H1 (cell line): ENCODE measurements at regions not wholly inside any gene's neighbourhood (a gene's known extent, or its start where the extent isn't known, plus 50 kb on each side); places are given as distances from the start of the nearest gene placed in this dataset.

Experiments
- CTCF ChIA-PET: fragments of 300-600 bp; sonication (Branson Sonifier 250); formaldehyde crosslinking; loops from one replicate; lab custom pipeline; 2021; ENCODE audit not compliant: partially characterized antibody; lab: Charles Lee
- POLR2A ChIA-PET: fragments of 300-600 bp; sonication (Branson Sonifier 250); formaldehyde crosslinking; loops from one replicate; lab custom pipeline; 2021; ENCODE audit warnings: inconsistent platforms; ENCODE audit not compliant: partially characterized antibody; lab: Charles Lee
- DNase-seq, 2 experiments: peaks; one replicate each; pipeline versions ENCODE4 v3.0.0 to v3.0.0-alpha.2; 2010 to 2022; ENCODE audit warnings: low spot score in 2 of 2, low read depth in 1 of 2, mixed read lengths in 1 of 2
- FAIRE-seq: peaks from 2 replicates; lab custom pipeline; 2011; peaks lifted over from hg19 to GRCh38; lab: Jason Lieb, UNC
- H2AFZ ChIP-seq: 2 replicates; pipeline ENCODE4 v1.8.1; 2012; ENCODE audit warnings: low read length, inconsistent platforms
- H2AK5ac ChIP-seq: 2 replicates; pipeline ENCODE4 v1.6.1; 2013; ENCODE audit warnings: low read depth, low read length
- H2BK120ac ChIP-seq: replicated peaks from 2 replicates; pipeline ENCODE3; 2013; ENCODE audit warnings: low read depth, low read length, inconsistent platforms
- H2BK12ac ChIP-seq: 2 replicates; pipeline ENCODE4 v1.6.1; 2013; ENCODE audit warnings: low read depth, low read length
- H2BK15ac ChIP-seq: 2 replicates; pipeline ENCODE4 v1.6.1; 2013; ENCODE audit warnings: low read length
- H2BK20ac ChIP-seq: 2 replicates; pipeline ENCODE4 v1.6.1; 2013; ENCODE audit warnings: low read length
- H2BK5ac ChIP-seq: 2 replicates; pipeline ENCODE4 v1.6.1; 2013; ENCODE audit warnings: low read depth, low read length
- H3K14ac ChIP-seq: 2 replicates; pipeline ENCODE4 v1.6.1; 2013; ENCODE audit warnings: inconsistent platforms; ENCODE audit not compliant: insufficient read length
- H3K18ac ChIP-seq: 2 replicates; pipeline ENCODE4 v1.6.1; 2013; ENCODE audit warnings: low read length; ENCODE audit errors: extremely low read depth
- H3K23ac ChIP-seq: 2 replicates; pipeline ENCODE4 v1.6.1; 2013; ENCODE audit warnings: inconsistent platforms; ENCODE audit not compliant: insufficient read length
- H3K23me2 ChIP-seq: 2 replicates; pipeline ENCODE4 v1.6.1; 2013; ENCODE audit warnings: low read depth, low read length
- H3K27ac ChIP-seq: 2 replicates; pipeline ENCODE4 v1.6.1; 2011; ENCODE audit warnings: low read depth, low read length, inconsistent platforms
- H3K27me3 ChIP-seq, 4 experiments: replicated peaks in 1 of 4; 1 replicate in 1 of 4; 2 replicates in 3 of 4; pipeline versions ENCODE4 v1.6.1 to v1.8.1; 2011 to 2013; ENCODE audit warnings: low read length in 3 of 4, mild to moderate bottlenecking in 3 of 4, inconsistent platforms in 2 of 4, mixed read lengths in 2 of 4, moderate library complexity in 1 of 4; ENCODE audit not compliant: control insufficient read depth in 3 of 4, insufficient read depth in 3 of 4; ENCODE audit errors: extremely low read depth in 1 of 4
- H3K36me3 ChIP-seq, 4 experiments: 2 replicates each; pipeline versions ENCODE4 v1.6.1 to v1.8.1; 2011 to 2013; ENCODE audit warnings: mild to moderate bottlenecking in 4 of 4, low read length in 3 of 4, moderate library complexity in 2 of 4, control low read depth in 1 of 4, inconsistent platforms in 1 of 4; ENCODE audit not compliant: insufficient read depth in 4 of 4, control insufficient read depth in 2 of 4
- H3K4ac ChIP-seq: replicated peaks from 2 replicates; pipeline ENCODE3; 2013; ENCODE audit warnings: low read length, low read depth, mixed read lengths, inconsistent platforms; ENCODE audit not compliant: insufficient read length
- H3K4me1 ChIP-seq, 4 experiments: replicated peaks in 1 of 4; 1 replicate in 1 of 4; 2 replicates in 3 of 4; pipeline versions ENCODE4 v1.6.1 to v1.8.1; 2011 to 2013; ENCODE audit warnings: low read length in 3 of 4, inconsistent platforms in 2 of 4, mixed read lengths in 1 of 4; ENCODE audit not compliant: insufficient read depth in 4 of 4, control insufficient read depth in 3 of 4
- H3K4me2 ChIP-seq, 2 experiments: 2 replicates each; pipeline versions ENCODE4 v1.6.1 to v1.8.1; 2011 to 2013; ENCODE audit warnings: low read depth in 2 of 2, low read length in 2 of 2, control low read depth in 1 of 2, inconsistent platforms in 1 of 2, mild to moderate bottlenecking in 1 of 2; ENCODE audit not compliant: insufficient read depth in 1 of 2
- H3K4me3 ChIP-seq, 4 experiments: fragments of 200-600, 300-600 bp in 1 of 4; sonication (generic), shearing (Covaris generic), sonication (Bioruptor Twin) in 1 of 4; 2 replicates each; pipeline versions ENCODE4 v1.5.1 to v1.8.1; 2011 to 2016; ENCODE audit warnings: low read length in 4 of 4, low read depth in 3 of 4, control low read depth in 2 of 4, inconsistent platforms in 2 of 4, mild to moderate bottlenecking in 2 of 4, mixed read lengths in 1 of 4, moderate library complexity in 1 of 4; ENCODE audit not compliant: insufficient read depth in 2 of 4; ENCODE audit errors: extremely low read depth in 1 of 4
- H3K56ac ChIP-seq: replicated peaks from 2 replicates; pipeline ENCODE3; 2013; ENCODE audit warnings: low read depth, mild to moderate bottlenecking, mixed read lengths, low read length, inconsistent platforms; ENCODE audit not compliant: insufficient read length
- H3K79me1 ChIP-seq: 2 replicates; pipeline ENCODE4 v1.6.1; 2013; ENCODE audit warnings: low read depth, low read length, control low read depth
- H3K79me2 ChIP-seq, 2 experiments: 2 replicates each; pipeline versions ENCODE4 v1.6.1 to v1.8.1; 2012 to 2013; ENCODE audit warnings: low read length in 2 of 2, mild to moderate bottlenecking in 2 of 2, inconsistent platforms in 1 of 2; ENCODE audit not compliant: insufficient read depth in 2 of 2, control insufficient read depth in 1 of 2
- H3K9ac ChIP-seq, 4 experiments: replicated peaks in 1 of 4; 1 replicate in 1 of 4; 2 replicates in 3 of 4; pipeline versions ENCODE4 v1.6.1 to v1.8.1; 2011 to 2013; ENCODE audit warnings: low read depth in 3 of 4, low read length in 3 of 4, control low read depth in 2 of 4, mild to moderate bottlenecking in 2 of 4, moderate library complexity in 2 of 4, inconsistent platforms in 1 of 4; ENCODE audit errors: extremely low read depth in 1 of 4
- H3K9me3 ChIP-seq, 2 experiments: 2 replicates each; pipeline versions ENCODE4 v1.6.1 to v1.8.1; 2012 to 2013; ENCODE audit warnings: mild to moderate bottlenecking in 2 of 2, moderate library complexity in 2 of 2, control low read depth in 1 of 2, inconsistent platforms in 1 of 2, low read depth in 1 of 2, low read length in 1 of 2, mixed read lengths in 1 of 2; ENCODE audit not compliant: insufficient read depth in 2 of 2
- H4K20me1 ChIP-seq, 2 experiments: replicated peaks in 1 of 2; 2 replicates each; pipeline versions ENCODE3 to v1.8.1; 2011 to 2013; ENCODE audit warnings: inconsistent platforms in 2 of 2, low read length in 2 of 2, mild to moderate bottlenecking in 1 of 2; ENCODE audit not compliant: insufficient read depth in 2 of 2, control insufficient read depth in 1 of 2
- H4K5ac ChIP-seq: 2 replicates; pipeline ENCODE4 v1.6.1; 2013; ENCODE audit warnings: low read length, low read depth, mixed read lengths, inconsistent platforms; ENCODE audit not compliant: insufficient read length
- H4K8ac ChIP-seq: 2 replicates; pipeline ENCODE4 v1.8.0; 2013; ENCODE audit warnings: mild to moderate bottlenecking, moderate library complexity, low read length, inconsistent platforms; ENCODE audit not compliant: insufficient read depth; ENCODE audit errors: extremely low read depth
- H4K91ac ChIP-seq: replicated peaks from 2 replicates; pipeline ENCODE3; 2013; ENCODE audit warnings: low read length, mixed read lengths, inconsistent platforms; ENCODE audit not compliant: insufficient read length
- FOSL1 ChIP-seq: IDR thresholded peaks from 2 replicates; pipeline ENCODE4 v1.6.1; 2011; ENCODE audit warnings: mild to moderate bottlenecking, low read depth, low read length, moderate library complexity; ENCODE audit not compliant: insufficient read depth
- HDAC2 ChIP-seq, 2 experiments: fragments of 300-600 bp in 1 of 2; sonication (generic) in 1 of 2; IDR thresholded peaks; 2 replicates each; pipeline ENCODE4 v1.6.1; 2011 to 2012; ENCODE audit warnings: low read depth in 2 of 2, low read length in 2 of 2, mild to moderate bottlenecking in 2 of 2, moderate library complexity in 2 of 2, borderline replicate concordance in 1 of 2, inconsistent platforms in 1 of 2
- JUN ChIP-seq: IDR thresholded peaks from 2 replicates; pipeline ENCODE4 v1.6.1; 2011; ENCODE audit warnings: low read depth, mild to moderate bottlenecking, improper control_type of control experiment, low read length
- POLR2A ChIP-seq, 2 experiments: IDR thresholded peaks; 1 replicate in 1 of 2; 2 replicates in 1 of 2; pipeline ENCODE4 v1.6.1; 2011; ENCODE audit warnings: low read depth in 2 of 2, low read length in 2 of 2, mild to moderate bottlenecking in 2 of 2; ENCODE audit errors: control extremely low read depth in 1 of 2
- SRF ChIP-seq: IDR thresholded peaks from 2 replicates; pipeline ENCODE4 v1.6.1; 2011; ENCODE audit warnings: mild to moderate bottlenecking, low read depth, low read length, moderate library complexity
- WGBS, 2 experiments: shearing (Covaris generic) in 1 of 2; methylation state at CpG; one replicate each; pipeline versions ENCODE4 v1.1.6 to v1.1.7; 2013 to 2015; ENCODE audit warnings: low lambda C conversion rate in 2 of 2, mixed read lengths in 2 of 2, inconsistent platforms in 1 of 2, low coverage in 1 of 2, missing lambda C conversion rate in 1 of 2; ENCODE audit not compliant: insufficient replicate concordance in 2 of 2, insufficient coverage in 1 of 2, insufficient read length in 1 of 2; ENCODE audit errors: extremely low coverage in 1 of 2, missing lambda C conversion rate in 1 of 2; 5-methylcytosine and 5-hydroxymethylcytosine counted together
- TF ChIP-seq, protein P1 (sequence below): IDR thresholded peaks from 2 replicates; pipeline ENCODE4 v1.6.1; 2012; ENCODE audit warnings: inconsistent platforms

DNA sequence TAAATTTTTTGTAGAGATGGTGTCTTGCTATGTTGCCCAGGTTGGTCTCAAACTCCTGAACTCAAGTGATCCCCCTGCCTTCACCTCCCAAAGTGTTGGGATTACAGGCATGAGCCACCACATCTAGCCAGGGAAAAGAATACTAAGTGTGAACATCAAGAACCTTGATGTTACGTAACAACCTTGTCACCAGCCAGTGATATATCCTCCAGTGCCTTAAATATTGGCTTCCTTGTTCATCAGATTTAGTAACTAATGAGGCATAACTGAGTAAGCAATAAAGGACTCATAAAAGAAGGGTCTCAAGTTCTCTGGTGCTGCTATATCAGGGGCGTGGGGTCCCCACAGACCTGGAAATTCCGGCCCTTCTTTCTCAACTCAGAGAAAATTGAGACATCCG lies 60.5 kb upstream of the ENPEP start:
- ChIA-PET CTCF (no interaction called here), POLR2A (interaction anchor here (0.7 kb wide), 1 partner anchor 33 kb away, joined by 3 read pairs; no protein-coding TSS in a partner anchor)
- H3K9ac ChIP-seq, result no peak overlapping the region
- H3K23me2 ChIP-seq, result peaks cover 4% of the 10 kb centered on the region
- H2AK5ac ChIP-seq, result no peak overlapping the region
- no peak for DNase-seq
- no peak overlapping the region for H4K5ac ChIP-seq
- no peak overlapping the region for H2BK12ac ChIP-seq
- no peaks in the 10 kb centered on the region for H4K20me1 ChIP-seq
- H3K14ac ChIP-seq, result no peak overlapping the region
- H3K79me1 ChIP-seq, result no peaks in the 10 kb centered on the region
- H3K4me3 ChIP-seq, result no peak overlapping the region
- no peak overlapping the region for H3K27ac ChIP-seq
- no peak overlapping the region for H4K8ac ChIP-seq
- no peak overlapping the region for H3K4me2 ChIP-seq
- no peak overlapping the region for H3K23ac ChIP-seq
- H3K79me2 ChIP-seq, result no peaks in the 10 kb centered on the region
- H3K4me1 ChIP-seq, result peaks cover 0 to 7% (median 2%) of the 10 kb centered on the region in 4 experiments; a peak in 4 of 7 replicates
- WGBS, 2 experiments, result 87% methylated on average over 4 of the region's 4 CpGs; no CpG with 5 or more reads in 1 of the 2 experiments
- peaks cover 11 to 23% (median 17%) of the 10 kb centered on the region in 4 experiments for H3K27me3 ChIP-seq
- H3K18ac ChIP-seq, result no peak overlapping the region
- H3K4ac ChIP-seq, result no peak overlapping the region
- no peak overlapping the region for H2BK5ac ChIP-seq
- no peak overlapping the region for H4K91ac ChIP-seq
- no peak overlapping the region for H2BK15ac ChIP-seq
- no peak overlapping the region for H2BK120ac ChIP-seq
- FAIRE-seq, result no peak
- H3K36me3 ChIP-seq, result no peaks in the 10 kb centered on the region; a peak in 1 of 8 replicates
- no peaks in the 10 kb centered on the region; a peak in 1 of 4 replicates for H3K9me3 ChIP-seq
- no peak overlapping the region for H2BK20ac ChIP-seq
- no peak overlapping the region for H2AFZ ChIP-seq
- no peak overlapping the region for H3K56ac ChIP-seq
- TF ChIP-seq SRF (no peak), JUN (no peak), POLR2A (IDR thresholded peaks at IDR 0.05; ENCODE audit: control extremely low read depth in 1 of 2, low read depth in 2 of 2, low read length in 2 of 2) (no peak), FOSL1 (no peak), HDAC2 (IDR thresholded peaks at IDR 0.05; ENCODE audit: borderline replicate concordance in 1 of 2, low read depth in 2 of 2, low read length in 2 of 2) (no peak)
- TF ChIP-seq, protein P1, sequence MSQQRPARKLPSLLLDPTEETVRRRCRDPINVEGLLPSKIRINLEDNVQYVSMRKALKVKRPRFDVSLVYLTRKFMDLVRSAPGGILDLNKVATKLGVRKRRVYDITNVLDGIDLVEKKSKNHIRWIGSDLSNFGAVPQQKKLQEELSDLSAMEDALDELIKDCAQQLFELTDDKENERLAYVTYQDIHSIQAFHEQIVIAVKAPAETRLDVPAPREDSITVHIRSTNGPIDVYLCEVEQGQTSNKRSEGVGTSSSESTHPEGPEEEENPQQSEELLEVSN, result no peak
